ENCODE measurements at regions not wholly inside any gene's neighbourhood (a gene's known extent, or its start where the extent isn't known, plus 50 kb on each side); places are given as distances from the start of the nearest gene placed in this dataset.

GRCh38 chr6:45756606-45757005, 259.1 kb downstream of the CLIC5 start:
- H3K9me3 ChIP-seq (ENCODE audit: control insufficient read depth, insufficient read depth, low read length), result no peaks in the 10 kb centered on the region
- in situ Hi-C loops (cut with MboI; ENCODE audit: low sequenced_read_pairs) (no loop called here), dilution Hi-C loops (cut with HindIII; ENCODE audit: low sequenced_read_pairs, unreplicated experiment) (no loop called here), intact Hi-C loops (cut with micrococcal nuclease) (no loop called here)
- BruUV-seq (replicated peaks), result no TSS peak
- H3K27me3 ChIP-seq (ENCODE audit: control insufficient read depth, insufficient read depth, low read length), result peaks cover 23% of the 10 kb centered on the region
- H3K36me3 ChIP-seq (ENCODE audit: control insufficient read depth, insufficient read depth, low read length), result no peaks in the 10 kb centered on the region
- H3K18ac ChIP-seq (ENCODE audit: low read depth, low read length), result no peak overlapping the region
- no peak overlapping the region for H2BK5ac ChIP-seq (ENCODE audit: low read depth, low read length, poor library complexity, severe bottlenecking)
- no peak for ATAC-seq (ENCODE audit: low read depth)
- no peak overlapping the region for H3K9ac ChIP-seq (ENCODE audit: low read depth, low read length)
- no peaks in the 10 kb centered on the region for H4K20me1 ChIP-seq (ENCODE audit: insufficient read depth, low read length)
- H3K4me3 ChIP-seq (ENCODE audit: insufficient read depth, low read depth, low read length), result no peak overlapping the region
- no peaks in the 10 kb centered on the region for H3K4me1 ChIP-seq (ENCODE audit: control insufficient read depth, insufficient read depth, low read length)
- CTCF ChIA-PET, result no interaction called here
- no peak overlapping the region for H4K91ac ChIP-seq (ENCODE audit: insufficient read depth, low read depth, low read length)
- no peaks in the 10 kb centered on the region for H3K9me1 ChIP-seq (ENCODE audit: insufficient read depth, low read length)
- no peak overlapping the region for H2AK5ac ChIP-seq (ENCODE audit: low read depth, low read length)
- POLR2A ChIA-PET (ENCODE audit: unreplicated experiment), result no interaction called here
- H3K23ac ChIP-seq (ENCODE audit: low read depth, low read length), result no peak overlapping the region
- no peaks in the 10 kb centered on the region for H3K79me1 ChIP-seq (ENCODE audit: low read depth in 1 of 2, low read length in 2 of 2)
- H2BK120ac ChIP-seq (ENCODE audit: low read depth, low read length), result no peak overlapping the region
- WGBS, 2 experiments (ENCODE audit: extremely low coverage in 2 of 2, insufficient read length in 1 of 2), result no CpG with 5 or more reads among the region's 3 CpGs
- DNase-seq, result no peak
- H3K4me2 ChIP-seq (ENCODE audit: low read depth, low read length), result no peak overlapping the region
- H3K56ac ChIP-seq (ENCODE audit: extremely low read depth, insufficient read depth, low read length), result no peak overlapping the region
- H3K27ac ChIP-seq (ENCODE audit: insufficient read depth, low read length), result no peak overlapping the region
- H4K5ac ChIP-seq (ENCODE audit: low read depth, low read length), result no peak overlapping the region
- H2BK20ac ChIP-seq (ENCODE audit: low read depth, low read length), result no peak overlapping the region
- TF ChIP-seq, protein P1, sequence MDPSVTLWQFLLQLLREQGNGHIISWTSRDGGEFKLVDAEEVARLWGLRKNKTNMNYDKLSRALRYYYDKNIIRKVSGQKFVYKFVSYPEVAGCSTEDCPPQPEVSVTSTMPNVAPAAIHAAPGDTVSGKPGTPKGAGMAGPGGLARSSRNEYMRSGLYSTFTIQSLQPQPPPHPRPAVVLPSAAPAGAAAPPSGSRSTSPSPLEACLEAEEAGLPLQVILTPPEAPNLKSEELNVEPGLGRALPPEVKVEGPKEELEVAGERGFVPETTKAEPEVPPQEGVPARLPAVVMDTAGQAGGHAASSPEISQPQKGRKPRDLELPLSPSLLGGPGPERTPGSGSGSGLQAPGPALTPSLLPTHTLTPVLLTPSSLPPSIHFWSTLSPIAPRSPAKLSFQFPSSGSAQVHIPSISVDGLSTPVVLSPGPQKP (IDR thresholded peaks at IDR 0.05; ENCODE audit: borderline replicate concordance, low read depth, low read length), result no peak
- TF ChIP-seq SMC3 (IDR thresholded peaks at IDR 0.05; ENCODE audit: low read depth, low read length) (no peak), RAD21 (IDR thresholded peaks at IDR 0.05; ENCODE audit: low read length) (no peak), CEBPB (IDR thresholded peaks at IDR 0.05; ENCODE audit: low read depth, low read length) (no peak), MAZ (IDR thresholded peaks at IDR 0.05; ENCODE audit: borderline replicate concordance, low read depth, low read length) (no peak), RFX5 (IDR thresholded peaks at IDR 0.05; ENCODE audit: low read depth, low read length) (no peak), BHLHE40 (IDR thresholded peaks at IDR 0.05; ENCODE audit: low read depth, low read length) (no peak), POLR2A (IDR thresholded peaks at IDR 0.05; ENCODE audit: low read depth, low read length) (no peak), NFE2L2 (IDR thresholded peaks at IDR 0.05; ENCODE audit: low read depth, low read length) (no peak), RCOR1 (IDR thresholded peaks at IDR 0.05; ENCODE audit: insufficient replicate concordance, low read length) (no peak), FOS (IDR thresholded peaks at IDR 0.05; ENCODE audit: low read depth, low read length) (no peak), MXI1 (IDR thresholded peaks at IDR 0.05; ENCODE audit: borderline replicate concordance, low read depth, low read length) (no peak), MAFK (IDR thresholded peaks at IDR 0.05; ENCODE audit: low read depth, low read length) (no peak)
- H2BK15ac ChIP-seq (ENCODE audit: low read depth, low read length), result no peak overlapping the region
- no peak overlapping the region for H3K4ac ChIP-seq (ENCODE audit: low read depth, low read length)
- no peak overlapping the region for H3K14ac ChIP-seq (replicated peaks; ENCODE audit: low read depth, low read length)
- no peak overlapping the region for H2AFZ ChIP-seq (replicated peaks; ENCODE audit: low read length, poor library complexity)
- no peak overlapping the region for H4K8ac ChIP-seq (ENCODE audit: low read depth in 2 of 2, low read length in 2 of 2)
- no peak overlapping the region for H2AK9ac ChIP-seq (replicated peaks; ENCODE audit: low read depth, low read length, poor library complexity)
